GM12864 (cell line): ENCODE measurements at regions not wholly inside any gene's neighbourhood (a gene's known extent, or its start where the extent isn't known, plus 50 kb on each side); places are given as distances from the start of the nearest gene placed in this dataset.
"Not testable (repeated sequence)": the region's sequence is repeated elsewhere in the genome, so short reads cannot be mapped to it uniquely, and the experiment has no call there.

Experiments used
- DNase-seq: peaks from one replicate; pipeline ENCODE4 v3.0.0-alpha.2; 2011; ENCODE audit warnings: low read depth
- H3K4me3 ChIP-seq: 2 replicates; pipeline ENCODE4 v1.5.1; 2011; ENCODE audit warnings: mild to moderate bottlenecking, low read depth, low read length, control low read depth
- TF ChIP-seq, protein P1 (sequence below): IDR thresholded peaks from 2 replicates; pipeline ENCODE4 v1.5.1; 2011; ENCODE audit warnings: low read depth, mild to moderate bottlenecking, moderate library complexity, low read length, control low read depth, inconsistent platforms; ENCODE audit errors: missing control alignments

DNA sequence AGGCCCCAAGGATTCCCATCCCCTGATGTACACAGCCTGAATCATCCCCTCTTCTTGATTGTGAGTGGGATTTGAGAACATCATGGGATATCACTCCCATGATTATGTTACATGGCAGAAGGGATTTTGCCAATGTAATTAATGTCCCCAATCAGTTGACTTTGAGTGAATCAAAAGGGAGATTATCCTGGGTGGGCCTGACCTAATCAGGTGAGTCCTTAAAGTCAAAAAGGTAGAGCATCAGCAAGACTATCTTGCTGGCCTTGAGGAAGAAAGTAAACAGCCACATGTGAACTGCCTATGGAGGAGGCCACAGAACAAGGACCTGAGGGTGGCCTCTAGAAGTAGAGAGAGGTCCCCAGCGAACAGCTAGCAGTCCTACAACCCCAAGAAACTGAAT is 203.1 kb upstream of the ATP6AP2 start:
- TF ChIP-seq, protein P1, sequence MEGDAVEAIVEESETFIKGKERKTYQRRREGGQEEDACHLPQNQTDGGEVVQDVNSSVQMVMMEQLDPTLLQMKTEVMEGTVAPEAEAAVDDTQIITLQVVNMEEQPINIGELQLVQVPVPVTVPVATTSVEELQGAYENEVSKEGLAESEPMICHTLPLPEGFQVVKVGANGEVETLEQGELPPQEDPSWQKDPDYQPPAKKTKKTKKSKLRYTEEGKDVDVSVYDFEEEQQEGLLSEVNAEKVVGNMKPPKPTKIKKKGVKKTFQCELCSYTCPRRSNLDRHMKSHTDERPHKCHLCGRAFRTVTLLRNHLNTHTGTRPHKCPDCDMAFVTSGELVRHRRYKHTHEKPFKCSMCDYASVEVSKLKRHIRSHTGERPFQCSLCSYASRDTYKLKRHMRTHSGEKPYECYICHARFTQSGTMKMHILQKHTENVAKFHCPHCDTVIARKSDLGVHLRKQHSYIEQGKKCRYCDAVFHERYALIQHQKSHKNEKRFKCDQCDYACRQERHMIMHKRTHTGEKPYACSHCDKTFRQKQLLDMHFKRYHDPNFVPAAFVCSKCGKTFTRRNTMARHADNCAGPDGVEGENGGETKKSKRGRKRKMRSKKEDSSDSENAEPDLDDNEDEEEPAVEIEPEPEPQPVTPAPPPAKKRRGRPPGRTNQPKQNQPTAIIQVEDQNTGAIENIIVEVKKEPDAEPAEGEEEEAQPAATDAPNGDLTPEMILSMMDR = no peak
- H3K4me3 ChIP-seq = no peak overlapping the region
- DNase-seq = no peak

GRCh38 chrX:40374486-40374885 is 206.3 kb upstream of the ATP6AP2 start:
- DNase-seq = no peak
- TF ChIP-seq, protein P1 = no peak
- H3K4me3 ChIP-seq = no peak overlapping the region

- DNase-seq = no peak
- TF ChIP-seq, protein P1 = no peak
- H3K4me3 ChIP-seq = no peak overlapping the region
Measured at GRCh38 chrX:40373641-40374040, 207.1 kb upstream of the ATP6AP2 start.

- TF ChIP-seq, protein P1 = no peak
- H3K4me3 ChIP-seq = no peak overlapping the region
- DNase-seq = no peak
Measured at GRCh38 chrX:40373025-40373424, 207.7 kb upstream of the ATP6AP2 start.

DNA sequence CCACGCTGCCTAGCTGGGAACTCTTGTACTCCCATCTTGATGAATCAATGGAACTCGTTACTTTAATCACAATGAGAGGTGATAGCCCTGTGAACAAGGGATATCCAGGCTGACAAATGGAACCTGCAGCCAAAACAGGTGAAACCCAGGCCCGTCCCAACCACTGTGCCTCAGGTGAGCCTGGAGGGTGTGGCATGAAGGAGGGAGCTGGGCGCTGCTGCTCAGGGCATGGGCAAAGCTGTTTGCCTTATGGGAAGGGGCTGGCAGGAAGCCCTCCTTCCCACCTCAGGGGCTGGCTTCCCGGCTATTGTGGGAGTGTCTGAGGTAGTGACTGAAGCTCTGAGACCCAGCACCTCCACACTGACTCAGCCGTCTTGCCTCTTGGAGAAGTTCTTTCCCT is 209.4 kb upstream of the ATP6AP2 start:
- TF ChIP-seq, protein P1 = no peak
- H3K4me3 ChIP-seq = no peak overlapping the region
- DNase-seq = no peak

GRCh38 chrX:40368611-40369061 is 212.1 kb upstream of the ATP6AP2 start:
- TF ChIP-seq, protein P1 = no peak
- H3K4me3 ChIP-seq = no peak overlapping the region
- no peak for DNase-seq

GRCh38 chrX:40366661-40367060 is 214.1 kb upstream of the ATP6AP2 start:
- no peak overlapping the region for H3K4me3 ChIP-seq
- DNase-seq = no peak
- TF ChIP-seq, protein P1 = no peak

DNA sequence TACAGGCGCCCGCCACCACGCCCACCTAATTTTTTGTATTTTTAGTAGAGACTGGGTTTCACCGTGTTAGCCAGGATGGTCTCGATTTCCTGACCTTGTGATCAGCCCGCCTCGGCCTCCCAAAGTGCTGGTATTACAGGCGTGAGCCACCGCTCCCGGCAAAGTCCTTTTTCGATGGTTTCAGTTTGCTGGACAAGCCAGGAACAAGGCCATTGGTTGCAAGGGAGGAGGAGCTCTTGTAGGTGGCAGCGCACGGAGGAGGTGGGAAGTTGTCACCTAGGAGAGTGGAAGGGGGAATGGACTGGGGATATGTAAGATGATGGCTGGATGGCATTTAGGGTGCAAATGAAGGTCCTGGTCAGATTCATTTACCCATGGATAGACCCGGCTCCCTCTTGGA is 218.5 kb upstream of the ATP6AP2 start:
- not testable (repeated sequence) for H3K4me3 ChIP-seq, DNase-seq
